ENCODE measurements at regions not wholly inside any gene's neighbourhood (a gene's known extent, or its start where the extent isn't known, plus 50 kb on each side); places are given as distances from the start of the nearest gene placed in this dataset.

GRCh38 chr4:145427991-145428390 is 53.7 kb upstream of the SMAD1 start:
- DNase-seq = no peak

- no peak for DNase-seq
These were observed 54.4 kb upstream of the SMAD1 start for GRCh38 chr4:145427221-145427620.

GRCh38 chr4:145423017-145423708 is 58.5 kb upstream of the SMAD1 start:
- no peak for DNase-seq

GRCh38 chr4:145420595-145421214 is 60.9 kb upstream of the SMAD1 start:
- no peak for DNase-seq

GRCh38 chr4:145418739-145419138 is 62.9 kb upstream of the SMAD1 start:
- DNase-seq = no peak

- DNase-seq = no peak
These were observed 64.1 kb upstream of the SMAD1 start for GRCh38 chr4:145417348-145418130.

- no peak for DNase-seq
These were observed 66.8 kb upstream of the SMAD1 start for GRCh38 chr4:145414841-145415240.

- DNase-seq = no peak
These were observed 67.4 kb upstream of the SMAD1 start for GRCh38 chr4:145414226-145414625.

- DNase-seq = no peak
These were observed 74.7 kb upstream of the SMAD1 start for GRCh38 chr4:145406970-145407369.

- peak; percentile 57 for DNase-seq
These were observed 76.9 kb upstream of the SMAD1 start for GRCh38 chr4:145404761-145405160.

GRCh38 chr4:145396581-145396980 is 85.1 kb upstream of the SMAD1 start:
- DNase-seq = no peak

GRCh38 chr4:145390571-145390970 is 91.1 kb upstream of the SMAD1 start:
- no peak for DNase-seq

- DNase-seq = no peak
These were observed 92.1 kb upstream of the SMAD1 start for GRCh38 chr4:145389550-145389949.

- DNase-seq = no peak
These were observed 93.6 kb upstream of the SMAD1 start for GRCh38 chr4:145388043-145388442.

- DNase-seq = no peak
These were observed 94.6 kb upstream of the SMAD1 start for GRCh38 chr4:145387079-145387478.

GRCh38 chr4:145381163-145381562 is 100.5 kb upstream of the SMAD1 start:
- no peak for DNase-seq

GRCh38 chr4:145380123-145380522 is 101.5 kb upstream of the SMAD1 start:
- no peak for DNase-seq

- no peak for DNase-seq
These were observed 106.2 kb upstream of the SMAD1 start for GRCh38 chr4:145375416-145375815.

GRCh38 chr4:145352438-145353145 is 129.1 kb upstream of the SMAD1 start:
- DNase-seq = no peak

GRCh38 chr4:145351922-145352321 is 129.7 kb upstream of the SMAD1 start:
- no peak for DNase-seq

GRCh38 chr4:145351162-145351561 is 130.5 kb upstream of the SMAD1 start:
- DNase-seq = no peak

- no peak for DNase-seq
These were observed 133.4 kb upstream of the SMAD1 start for GRCh38 chr4:145348291-145348690.

GRCh38 chr4:145347684-145348083 is 134.0 kb upstream of the SMAD1 start:
- no peak for DNase-seq

Data from right forelimb (tissue), 1 donor.